Tibial nerve (tissue), 3 donors: ENCODE measurements at regions not wholly inside any gene's neighbourhood (a gene's known extent, or its start where the extent isn't known, plus 50 kb on each side); places are given as distances from the start of the nearest gene placed in this dataset.

Source experiments
- CTCF ChIP-seq, 5 experiments: fragments of 200-600 bp in 3 of 5; fragments of 450-650 bp in 2 of 5; sonication (generic) in 3 of 5; IDR thresholded peaks; one replicate each; pipeline ENCODE4 v1.5.1; 2016 to 2019; ENCODE audit warnings: antibody characterized with exemption in 5 of 5, mild to moderate bottlenecking in 3 of 5, moderate library complexity in 2 of 5
- POLR2A ChIP-seq, 2 donors: fragments of 450-650 bp; IDR thresholded peaks; one replicate each; pipeline ENCODE4 v1.6.1; 2017; ENCODE audit warnings: antibody characterized with exemption in 2 of 2, mild to moderate bottlenecking in 2 of 2, moderate library complexity in 2 of 2

GRCh38 chr11:104688731-104689130, 209.5 kb downstream of the CASP12 start:
- TF ChIP-seq CTCF (IDR thresholded peaks at IDR 0.05) = no peak
- TF ChIP-seq POLR2A (IDR thresholded peaks at IDR 0.05) = no peak
